HepG2 (cell line): ENCODE measurements at regions not wholly inside any gene's neighbourhood (a gene's known extent, or its start where the extent isn't known, plus 50 kb on each side); places are given as distances from the start of the nearest gene placed in this dataset.

ENCODE experiments used
- ATAC-seq: fragments of 200-7000 bp; cut with Tn5 transposase; 3 replicates; pipeline ENCODE4 v1.9.1; 2020; ENCODE audit warnings: mild to moderate bottlenecking, moderate library complexity
- BruUV-seq: library from RNA; stranded (reverse); fragments of 400-500 nt; replicated peaks from 2 replicates; lab custom pipeline; 2021; lab: Mats Ljungman, UMichigan
- CTCF ChIA-PET: fragments of 300-600 bp; formaldehyde crosslinking; extraction: SDS; loops from one replicate; lab custom pipeline; 2021; ENCODE audit warnings: low total read pairs, inconsistent platforms, low intra/inter-chr PET ratio; lab: Yijun Ruan, JAX
- POLR2A ChIA-PET: fragments of 350-600 bp; sonication (Branson Sonifier 250); formaldehyde crosslinking; loops from one replicate; lab custom pipeline; 2020; ENCODE audit warnings: antibody characterized with exemption, inconsistent platforms; lab: Yijun Ruan, JAX
- DNase-seq: peaks from one replicate; pipeline ENCODE4 v3.0.0-alpha.2; 2015; ENCODE audit warnings: low spot score
- FAIRE-seq: peaks from 3 replicates; lab custom pipeline; 2011; peaks lifted over from hg19 to GRCh38; lab: Jason Lieb, UNC
- H2AFZ ChIP-seq: one replicate; pipeline ENCODE4 v1.6.1; 2011; ENCODE audit warnings: low read length, inconsistent platforms
- H3K27ac ChIP-seq: fragments of 300-600 bp; 3 replicates; pipeline ENCODE4 v1.8.0; 2011; ENCODE audit warnings: mixed run types, mild to moderate bottlenecking, mixed read lengths, low read length, inconsistent platforms; ENCODE audit not compliant: insufficient read depth; ENCODE audit errors: extremely low read length
- H3K27me3 ChIP-seq, 2 experiments: fragments of 200-600 bp in 1 of 2; 2 replicates in 1 of 2; 3 replicates in 1 of 2; pipeline versions ENCODE4 v1.6.0 to v1.8.0; 2011; ENCODE audit warnings: low read length in 2 of 2, mild to moderate bottlenecking in 2 of 2, moderate library complexity in 2 of 2, inconsistent platforms in 1 of 2; ENCODE audit not compliant: insufficient read depth in 2 of 2, control insufficient read depth in 1 of 2
- H3K36me3 ChIP-seq, 2 experiments: fragments of 200-600 bp in 1 of 2; replicated peaks in 1 of 2; 2 replicates in 1 of 2; 3 replicates in 1 of 2; pipeline versions ENCODE4 v1.5.1 to v1.8.0; 2011; ENCODE audit warnings: low read length in 2 of 2, inconsistent platforms in 1 of 2; ENCODE audit not compliant: insufficient read depth in 2 of 2, control insufficient read depth in 1 of 2
- H3K4me1 ChIP-seq: 2 replicates; pipeline ENCODE4 v1.5.1; 2012; ENCODE audit warnings: low read length, inconsistent platforms; ENCODE audit not compliant: insufficient read depth
- H3K4me2 ChIP-seq: 2 replicates; pipeline ENCODE4 v1.6.0; 2011; ENCODE audit warnings: low read depth, low read length, inconsistent platforms
- H3K4me3 ChIP-seq, 3 experiments: fragments of 200-600 bp in 1 of 3; sonication (generic), shearing (Covaris generic) in 1 of 3; replicated peaks in 1 of 3; 2 replicates each; pipeline ENCODE4 v1.5.1; 2011 to 2016; ENCODE audit warnings: low read length in 3 of 3, inconsistent platforms in 2 of 3, low read depth in 2 of 3, mild to moderate bottlenecking in 2 of 3, control low read depth in 1 of 3, mixed read lengths in 1 of 3; ENCODE audit not compliant: insufficient read depth in 1 of 3
- H3K79me2 ChIP-seq: one replicate; pipeline ENCODE4 v1.6.1; 2011; ENCODE audit warnings: low read length, inconsistent platforms; ENCODE audit not compliant: insufficient read depth
- H3K9ac ChIP-seq: 2 replicates; pipeline ENCODE4 v1.6.0; 2011; ENCODE audit warnings: mild to moderate bottlenecking, low read depth, low read length, inconsistent platforms; ENCODE audit not compliant: insufficient read depth
- H3K9me3 ChIP-seq: 2 replicates; pipeline ENCODE4 v1.5.1; 2012; ENCODE audit warnings: mild to moderate bottlenecking, low read length
- H4K20me1 ChIP-seq: 2 replicates; pipeline ENCODE4 v1.6.0; 2011; ENCODE audit warnings: inconsistent platforms, mild to moderate bottlenecking, low read length, moderate library complexity; ENCODE audit not compliant: insufficient read depth
- ESRRA ChIP-seq: sonication (generic); formaldehyde crosslinking; IDR thresholded peaks from 2 replicates; pipeline ENCODE4 v1.5.1; 2020; ENCODE audit warnings: mild to moderate bottlenecking, low read depth, missing genetic modification reagents
- ETV6 ChIP-seq: sonication (generic); formaldehyde crosslinking; conservative IDR thresholded peaks from 2 replicates; pipeline ENCODE4 v1.4.0; 2020; ENCODE audit warnings: missing genetic modification reagents
- MEIS2 ChIP-seq: sonication (generic); formaldehyde crosslinking; IDR thresholded peaks from 2 replicates; pipeline ENCODE4 v1.9.0; 2021; ENCODE audit warnings: mild to moderate bottlenecking, missing genetic modification reagents
- SNAPC2 ChIP-seq: sonication (generic); formaldehyde crosslinking; IDR thresholded peaks from 2 replicates; pipeline ENCODE4 v1.8.1; 2022; ENCODE audit warnings: mild to moderate bottlenecking, missing genetic modification reagents
- ZNF101 ChIP-seq: sonication (generic); formaldehyde crosslinking; IDR thresholded peaks from 2 replicates; pipeline ENCODE4 v1.4.0; 2020; ENCODE audit warnings: mild to moderate bottlenecking, low read depth, missing genetic modification reagents, borderline replicate concordance
- ZNF30 ChIP-seq: sonication (generic); formaldehyde crosslinking; IDR thresholded peaks from 2 replicates; pipeline ENCODE4 v1.5.0; 2020; ENCODE audit warnings: mild to moderate bottlenecking, missing genetic modification reagents
- ZNF333 ChIP-seq: sonication (generic); formaldehyde crosslinking; IDR thresholded peaks from 2 replicates; pipeline ENCODE4 v1.4.0; 2020; ENCODE audit warnings: mild to moderate bottlenecking, missing genetic modification reagents, borderline replicate concordance
- ZNF558 ChIP-seq: sonication (generic); formaldehyde crosslinking; IDR thresholded peaks from 2 replicates; pipeline ENCODE4 v1.9.0; 2022; ENCODE audit warnings: mild to moderate bottlenecking, missing genetic modification reagents, borderline replicate concordance
- ZNF616 ChIP-seq: sonication (generic); formaldehyde crosslinking; IDR thresholded peaks from 2 replicates; pipeline ENCODE4 v1.5.0; 2020; ENCODE audit warnings: low read depth, mild to moderate bottlenecking, missing genetic modification reagents
- ZNF629 ChIP-seq: sonication (generic); formaldehyde crosslinking; conservative IDR thresholded peaks from 2 replicates; pipeline ENCODE4 v1.5.0; 2020; ENCODE audit warnings: missing genetic modification reagents
- ZNF660 ChIP-seq: sonication (generic); formaldehyde crosslinking; IDR thresholded peaks from 2 replicates; pipeline ENCODE4 v1.5.1; 2020; ENCODE audit warnings: mild to moderate bottlenecking, low read depth, missing genetic modification reagents, borderline replicate concordance
- ZNF703 ChIP-seq: sonication (generic); formaldehyde crosslinking; IDR thresholded peaks from 2 replicates; pipeline ENCODE4 v1.5.1; 2020; ENCODE audit warnings: missing genetic modification reagents, mild to moderate bottlenecking, moderate library complexity, borderline replicate concordance
- WGBS: methylation state at CpG from one replicate; pipeline ENCODE4 v1.1.6; 2017; ENCODE audit warnings: low lambda C conversion rate; 5-methylcytosine and 5-hydroxymethylcytosine counted together
- in situ Hi-C: cut with HindIII; loops from 2 replicates; pipeline ENCODE4 v1.10.0; 2017; ENCODE audit warnings: low pct_unique_long_range_greater_than_20kb; ENCODE audit not compliant: extremely low pct_ligation_motif_present
- intact Hi-C: fragments of 100-400 bp; cut with micrococcal nuclease; formaldehyde crosslinking; loops from one replicate; pipeline ENCODE4 v1.10.0; 2022; ENCODE audit not compliant: unreplicated experiment
- TF ChIP-seq, protein P1 (sequence below): sonication (generic); formaldehyde crosslinking; IDR thresholded peaks from 2 replicates; pipeline ENCODE4 v1.9.0; 2021; ENCODE audit warnings: missing genetic modification reagents, borderline replicate concordance
- TF ChIP-seq, protein P2 (sequence below): sonication (generic); formaldehyde crosslinking; IDR thresholded peaks from 2 replicates; pipeline ENCODE4 v1.4.0; 2020; ENCODE audit warnings: low read depth, mild to moderate bottlenecking, missing genetic modification reagents
- TF ChIP-seq, protein P3 (sequence below): IDR thresholded peaks from 2 replicates; pipeline ENCODE4 v1.6.1; 2016; ENCODE audit warnings: low read depth, borderline replicate concordance

DNA sequence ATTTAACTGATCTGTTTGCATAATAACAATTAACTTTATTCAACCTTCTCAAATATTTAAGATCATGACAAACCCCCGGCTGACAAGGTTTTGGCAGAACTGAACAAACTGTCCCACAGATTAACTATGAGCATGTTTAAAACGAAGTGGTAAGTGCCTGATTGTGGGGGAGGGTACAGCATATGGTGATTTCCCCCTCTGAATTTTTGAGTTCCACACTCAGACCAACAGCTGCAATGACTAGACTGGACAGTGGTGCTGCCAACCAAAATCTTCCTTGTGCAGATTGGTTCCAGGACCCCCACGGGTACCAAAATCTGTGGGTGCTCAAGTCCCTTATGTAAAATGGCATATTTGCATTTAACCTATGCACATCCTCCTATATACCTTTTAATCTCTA, 449.5 kb downstream of the SHQ1 start:
- 98% methylated on average over 3 of the region's 3 CpGs for WGBS
- POLR2A ChIA-PET, result no interaction called here
- in situ Hi-C loops, result no loop called here

More for the DNA sequence above, 449.5 kb downstream of the SHQ1 start:
- intact Hi-C loops, result no loop called here
- TF ChIP-seq ZNF616 (CRISPR knock-in tag), result no peak
- no peak for TF ChIP-seq ZNF333 (CRISPR knock-in tag)
- TF ChIP-seq ZNF101, result no peak
- no peak for TF ChIP-seq ZNF30
- TF ChIP-seq, protein P1, sequence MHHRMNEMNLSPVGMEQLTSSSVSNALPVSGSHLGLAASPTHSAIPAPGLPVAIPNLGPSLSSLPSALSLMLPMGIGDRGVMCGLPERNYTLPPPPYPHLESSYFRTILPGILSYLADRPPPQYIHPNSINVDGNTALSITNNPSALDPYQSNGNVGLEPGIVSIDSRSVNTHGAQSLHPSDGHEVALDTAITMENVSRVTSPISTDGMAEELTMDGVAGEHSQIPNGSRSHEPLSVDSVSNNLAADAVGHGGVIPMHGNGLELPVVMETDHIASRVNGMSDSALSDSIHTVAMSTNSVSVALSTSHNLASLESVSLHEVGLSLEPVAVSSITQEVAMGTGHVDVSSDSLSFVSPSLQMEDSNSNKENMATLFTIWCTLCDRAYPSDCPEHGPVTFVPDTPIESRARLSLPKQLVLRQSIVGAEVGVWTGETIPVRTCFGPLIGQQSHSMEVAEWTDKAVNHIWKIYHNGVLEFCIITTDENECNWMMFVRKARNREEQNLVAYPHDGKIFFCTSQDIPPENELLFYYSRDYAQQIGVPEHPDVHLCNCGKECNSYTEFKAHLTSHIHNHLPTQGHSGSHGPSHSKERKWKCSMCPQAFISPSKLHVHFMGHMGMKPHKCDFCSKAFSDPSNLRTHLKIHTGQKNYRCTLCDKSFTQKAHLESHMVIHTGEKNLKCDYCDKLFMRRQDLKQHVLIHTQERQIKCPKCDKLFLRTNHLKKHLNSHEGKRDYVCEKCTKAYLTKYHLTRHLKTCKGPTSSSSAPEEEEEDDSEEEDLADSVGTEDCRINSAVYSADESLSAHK (CRISPR knock-in tag), result no peak
- TF ChIP-seq, protein P2, sequence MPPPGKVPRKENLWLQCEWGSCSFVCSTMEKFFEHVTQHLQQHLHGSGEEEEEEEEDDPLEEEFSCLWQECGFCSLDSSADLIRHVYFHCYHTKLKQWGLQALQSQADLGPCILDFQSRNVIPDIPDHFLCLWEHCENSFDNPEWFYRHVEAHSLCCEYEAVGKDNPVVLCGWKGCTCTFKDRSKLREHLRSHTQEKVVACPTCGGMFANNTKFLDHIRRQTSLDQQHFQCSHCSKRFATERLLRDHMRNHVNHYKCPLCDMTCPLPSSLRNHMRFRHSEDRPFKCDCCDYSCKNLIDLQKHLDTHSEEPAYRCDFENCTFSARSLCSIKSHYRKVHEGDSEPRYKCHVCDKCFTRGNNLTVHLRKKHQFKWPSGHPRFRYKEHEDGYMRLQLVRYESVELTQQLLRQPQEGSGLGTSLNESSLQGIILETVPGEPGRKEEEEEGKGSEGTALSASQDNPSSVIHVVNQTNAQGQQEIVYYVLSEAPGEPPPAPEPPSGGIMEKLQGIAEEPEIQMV (CRISPR knock-in tag), result no peak
- TF ChIP-seq SNAPC2 (CRISPR knock-in tag), result no peak
- no peak for TF ChIP-seq ZNF703 (CRISPR knock-in tag)
- TF ChIP-seq ETV6 (CRISPR knock-in tag), result no peak
- no peak for TF ChIP-seq MEIS2 (CRISPR knock-in tag)
- TF ChIP-seq ZNF660, result no peak
- no peak for TF ChIP-seq ZNF629 (CRISPR knock-in tag)
- TF ChIP-seq ZNF558, result no peak
- TF ChIP-seq, protein P3, sequence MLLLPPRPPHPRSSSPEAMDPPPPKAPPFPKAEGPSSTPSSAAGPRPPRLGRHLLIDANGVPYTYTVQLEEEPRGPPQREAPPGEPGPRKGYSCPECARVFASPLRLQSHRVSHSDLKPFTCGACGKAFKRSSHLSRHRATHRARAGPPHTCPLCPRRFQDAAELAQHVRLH (CRISPR knock-in tag), result no peak
- no peak for TF ChIP-seq ESRRA (CRISPR knock-in tag)
- Histone ChIP-seq H3K9me3 (no peaks in the 10 kb centered on the region), H4K20me1 (peaks cover 96% of the 10 kb centered on the region), H3K4me2 (no peak overlapping the region), H3K27me3 (no peaks in the 10 kb centered on the region), H3K27ac (no peak overlapping the region), H3K4me1 (peaks cover 15% of the 10 kb centered on the region; the same call in 1 of the 2 replicates), H3K36me3 (peaks cover 0 to 1% of the 10 kb centered on the region in 2 experiments; a peak in 1 of 5 replicates), H2AFZ (no peak overlapping the region), H3K9ac (no peak overlapping the region), H3K4me3 (no peak overlapping the region), H3K79me2 (peaks cover 98% of the 10 kb centered on the region)
- ATAC-seq, result no peak
- BruUV-seq, result no TSS peak
- FAIRE-seq, result no peak
- no peak for DNase-seq
- CTCF ChIA-PET, result no interaction called here
